ENCODE measurements at regions not wholly inside any gene's neighbourhood (a gene's known extent, or its start where the extent isn't known, plus 50 kb on each side); places are given as distances from the start of the nearest gene placed in this dataset.

DNA sequence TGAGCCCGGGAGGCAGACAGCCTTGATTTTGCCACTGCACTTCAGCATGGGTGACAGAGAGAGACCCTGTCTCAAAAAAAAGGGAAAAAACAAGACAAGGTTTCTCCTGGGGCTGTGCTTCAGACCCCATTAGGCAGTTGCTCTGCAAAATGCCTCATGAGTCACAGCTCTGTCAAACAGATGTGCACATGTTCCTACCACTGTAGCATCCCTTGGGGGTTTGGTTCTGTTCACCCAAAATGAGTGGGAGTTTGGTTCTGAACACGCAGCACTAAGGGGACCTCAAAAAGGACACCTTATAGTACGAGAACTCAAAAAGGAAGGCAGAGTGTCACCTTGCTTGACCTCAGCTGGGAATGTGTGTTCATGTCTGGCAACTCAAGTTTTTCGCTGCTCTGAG lies 134.9 kb downstream of the RPIA start:
- no peak overlapping the region for H3K4me2 ChIP-seq
- no peaks in the 10 kb centered on the region for H3K27me3 Mint-ChIP-seq (ENCODE audit: insufficient read depth, low read depth, poor library complexity)
- DNase-seq (ENCODE audit: low spot score) (no peak), ATAC-seq (no peak)
- no peaks in the 10 kb centered on the region for H3K27me3 ChIP-seq (ENCODE audit: insufficient read depth)
- H3F3A ChIP-seq (replicated peaks; ENCODE audit: low read depth), result no peaks in the 10 kb centered on the region
- H3K79me2 ChIP-seq (replicated peaks; ENCODE audit: insufficient read depth), result no peaks in the 10 kb centered on the region
- H3K36me3 Mint-ChIP-seq (ENCODE audit: low read depth), result no peaks in the 10 kb centered on the region
- H4K20me1 ChIP-seq (replicated peaks; ENCODE audit: insufficient read depth), result no peaks in the 10 kb centered on the region
- H3K4me3 Mint-ChIP-seq, result no peak overlapping the region
- H2AFZ ChIP-seq, result no peak overlapping the region
- H3K9me2 ChIP-seq (ENCODE audit: insufficient read depth), result no peaks in the 10 kb centered on the region
- TF ChIP-seq, protein P1, sequence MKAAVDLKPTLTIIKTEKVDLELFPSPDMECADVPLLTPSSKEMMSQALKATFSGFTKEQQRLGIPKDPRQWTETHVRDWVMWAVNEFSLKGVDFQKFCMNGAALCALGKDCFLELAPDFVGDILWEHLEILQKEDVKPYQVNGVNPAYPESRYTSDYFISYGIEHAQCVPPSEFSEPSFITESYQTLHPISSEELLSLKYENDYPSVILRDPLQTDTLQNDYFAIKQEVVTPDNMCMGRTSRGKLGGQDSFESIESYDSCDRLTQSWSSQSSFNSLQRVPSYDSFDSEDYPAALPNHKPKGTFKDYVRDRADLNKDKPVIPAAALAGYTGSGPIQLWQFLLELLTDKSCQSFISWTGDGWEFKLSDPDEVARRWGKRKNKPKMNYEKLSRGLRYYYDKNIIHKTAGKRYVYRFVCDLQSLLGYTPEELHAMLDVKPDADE (IDR thresholded peaks at IDR 0.05), result no peak
- TF ChIP-seq, protein P2, sequence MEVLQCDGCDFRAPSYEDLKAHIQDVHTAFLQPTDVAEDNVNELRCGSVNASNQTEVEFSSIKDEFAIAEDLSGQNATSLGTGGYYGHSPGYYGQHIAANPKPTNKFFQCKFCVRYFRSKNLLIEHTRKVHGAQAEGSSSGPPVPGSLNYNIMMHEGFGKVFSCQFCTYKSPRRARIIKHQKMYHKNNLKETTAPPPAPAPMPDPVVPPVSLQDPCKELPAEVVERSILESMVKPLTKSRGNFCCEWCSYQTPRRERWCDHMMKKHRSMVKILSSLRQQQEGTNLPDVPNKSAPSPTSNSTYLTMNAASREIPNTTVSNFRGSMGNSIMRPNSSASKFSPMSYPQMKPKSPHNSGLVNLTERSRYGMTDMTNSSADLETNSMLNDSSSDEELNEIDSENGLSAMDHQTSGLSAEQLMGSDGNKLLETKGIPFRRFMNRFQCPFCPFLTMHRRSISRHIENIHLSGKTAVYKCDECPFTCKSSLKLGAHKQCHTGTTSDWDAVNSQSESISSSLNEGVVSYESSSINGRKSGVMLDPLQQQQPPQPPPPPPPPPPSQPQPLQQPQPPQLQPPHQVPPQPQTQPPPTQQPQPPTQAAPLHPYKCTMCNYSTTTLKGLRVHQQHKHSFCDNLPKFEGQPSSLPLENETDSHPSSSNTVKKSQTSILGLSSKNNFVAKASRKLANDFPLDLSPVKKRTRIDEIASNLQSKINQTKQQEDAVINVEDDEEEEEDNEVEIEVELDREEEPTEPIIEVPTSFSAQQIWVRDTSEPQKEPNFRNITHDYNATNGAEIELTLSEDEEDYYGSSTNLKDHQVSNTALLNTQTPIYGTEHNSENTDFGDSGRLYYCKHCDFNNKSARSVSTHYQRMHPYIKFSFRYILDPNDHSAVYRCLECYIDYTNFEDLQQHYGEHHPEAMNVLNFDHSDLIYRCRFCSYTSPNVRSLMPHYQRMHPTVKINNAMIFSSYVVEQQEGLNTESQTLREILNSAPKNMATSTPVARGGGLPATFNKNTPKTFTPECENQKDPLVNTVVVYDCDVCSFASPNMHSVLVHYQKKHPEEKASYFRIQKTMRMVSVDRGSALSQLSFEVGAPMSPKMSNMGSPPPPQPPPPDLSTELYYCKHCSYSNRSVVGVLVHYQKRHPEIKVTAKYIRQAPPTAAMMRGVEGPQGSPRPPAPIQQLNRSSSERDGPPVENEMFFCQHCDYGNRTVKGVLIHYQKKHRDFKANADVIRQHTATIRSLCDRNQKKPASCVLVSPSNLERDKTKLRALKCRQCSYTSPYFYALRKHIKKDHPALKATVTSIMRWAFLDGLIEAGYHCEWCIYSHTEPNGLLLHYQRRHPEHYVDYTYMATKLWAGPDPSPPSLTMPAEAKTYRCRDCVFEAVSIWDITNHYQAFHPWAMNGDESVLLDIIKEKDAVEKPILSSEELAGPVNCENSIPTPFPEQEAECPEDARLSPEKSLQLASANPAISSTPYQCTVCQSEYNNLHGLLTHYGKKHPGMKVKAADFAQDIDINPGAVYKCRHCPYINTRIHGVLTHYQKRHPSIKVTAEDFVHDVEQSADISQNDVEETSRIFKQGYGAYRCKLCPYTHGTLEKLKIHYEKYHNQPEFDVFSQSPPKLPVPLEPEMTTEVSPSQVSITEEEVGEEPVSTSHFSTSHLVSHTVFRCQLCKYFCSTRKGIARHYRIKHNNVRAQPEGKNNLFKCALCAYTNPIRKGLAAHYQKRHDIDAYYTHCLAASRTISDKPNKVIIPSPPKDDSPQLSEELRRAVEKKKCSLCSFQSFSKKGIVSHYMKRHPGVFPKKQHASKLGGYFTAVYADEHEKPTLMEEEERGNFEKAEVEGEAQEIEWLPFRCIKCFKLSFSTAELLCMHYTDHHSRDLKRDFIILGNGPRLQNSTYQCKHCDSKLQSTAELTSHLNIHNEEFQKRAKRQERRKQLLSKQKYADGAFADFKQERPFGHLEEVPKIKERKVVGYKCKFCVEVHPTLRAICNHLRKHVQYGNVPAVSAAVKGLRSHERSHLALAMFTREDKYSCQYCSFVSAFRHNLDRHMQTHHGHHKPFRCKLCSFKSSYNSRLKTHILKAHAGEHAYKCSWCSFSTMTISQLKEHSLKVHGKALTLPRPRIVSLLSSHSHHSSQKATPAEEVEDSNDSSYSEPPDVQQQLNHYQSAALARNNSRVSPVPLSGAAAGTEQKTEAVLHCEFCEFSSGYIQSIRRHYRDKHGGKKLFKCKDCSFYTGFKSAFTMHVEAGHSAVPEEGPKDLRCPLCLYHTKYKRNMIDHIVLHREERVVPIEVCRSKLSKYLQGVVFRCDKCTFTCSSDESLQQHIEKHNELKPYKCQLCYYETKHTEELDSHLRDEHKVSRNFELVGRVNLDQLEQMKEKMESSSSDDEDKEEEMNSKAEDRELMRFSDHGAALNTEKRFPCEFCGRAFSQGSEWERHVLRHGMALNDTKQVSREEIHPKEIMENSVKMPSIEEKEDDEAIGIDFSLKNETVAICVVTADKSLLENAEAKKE (CRISPR knock-in tag; IDR thresholded peaks at IDR 0.05), result no peak
- TF ChIP-seq JUNB (IDR thresholded peaks at IDR 0.05; ENCODE audit: unreplicated experiment) (no peak), STAT1 (IDR thresholded peaks at IDR 0.05; ENCODE audit: unreplicated experiment) (no peak), ZNF331 (CRISPR knock-in tag; IDR thresholded peaks at IDR 0.05; ENCODE audit: low read depth) (no peak), NANOG (IDR thresholded peaks at IDR 0.05; ENCODE audit: borderline replicate concordance) (no peak), POLR2AphosphoS5 (IDR thresholded peaks at IDR 0.05; ENCODE audit: low read depth) (no peak), EZH2 (IDR thresholded peaks at IDR 0.05; ENCODE audit: low read depth, unreplicated experiment) (no peak), CREB1 (CRISPR knock-in tag; IDR thresholded peaks at IDR 0.05; ENCODE audit: low read depth) (no peak), EZH2phosphoT487 (IDR thresholded peaks at IDR 0.05; ENCODE audit: unreplicated experiment) (no peak)
- TF ChIP-seq, protein P3, sequence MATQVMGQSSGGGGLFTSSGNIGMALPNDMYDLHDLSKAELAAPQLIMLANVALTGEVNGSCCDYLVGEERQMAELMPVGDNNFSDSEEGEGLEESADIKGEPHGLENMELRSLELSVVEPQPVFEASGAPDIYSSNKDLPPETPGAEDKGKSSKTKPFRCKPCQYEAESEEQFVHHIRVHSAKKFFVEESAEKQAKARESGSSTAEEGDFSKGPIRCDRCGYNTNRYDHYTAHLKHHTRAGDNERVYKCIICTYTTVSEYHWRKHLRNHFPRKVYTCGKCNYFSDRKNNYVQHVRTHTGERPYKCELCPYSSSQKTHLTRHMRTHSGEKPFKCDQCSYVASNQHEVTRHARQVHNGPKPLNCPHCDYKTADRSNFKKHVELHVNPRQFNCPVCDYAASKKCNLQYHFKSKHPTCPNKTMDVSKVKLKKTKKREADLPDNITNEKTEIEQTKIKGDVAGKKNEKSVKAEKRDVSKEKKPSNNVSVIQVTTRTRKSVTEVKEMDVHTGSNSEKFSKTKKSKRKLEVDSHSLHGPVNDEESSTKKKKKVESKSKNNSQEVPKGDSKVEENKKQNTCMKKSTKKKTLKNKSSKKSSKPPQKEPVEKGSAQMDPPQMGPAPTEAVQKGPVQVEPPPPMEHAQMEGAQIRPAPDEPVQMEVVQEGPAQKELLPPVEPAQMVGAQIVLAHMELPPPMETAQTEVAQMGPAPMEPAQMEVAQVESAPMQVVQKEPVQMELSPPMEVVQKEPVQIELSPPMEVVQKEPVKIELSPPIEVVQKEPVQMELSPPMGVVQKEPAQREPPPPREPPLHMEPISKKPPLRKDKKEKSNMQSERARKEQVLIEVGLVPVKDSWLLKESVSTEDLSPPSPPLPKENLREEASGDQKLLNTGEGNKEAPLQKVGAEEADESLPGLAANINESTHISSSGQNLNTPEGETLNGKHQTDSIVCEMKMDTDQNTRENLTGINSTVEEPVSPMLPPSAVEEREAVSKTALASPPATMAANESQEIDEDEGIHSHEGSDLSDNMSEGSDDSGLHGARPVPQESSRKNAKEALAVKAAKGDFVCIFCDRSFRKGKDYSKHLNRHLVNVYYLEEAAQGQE (IDR thresholded peaks at IDR 0.05; ENCODE audit: unreplicated experiment), result no peak
- TF ChIP-seq, protein P4, sequence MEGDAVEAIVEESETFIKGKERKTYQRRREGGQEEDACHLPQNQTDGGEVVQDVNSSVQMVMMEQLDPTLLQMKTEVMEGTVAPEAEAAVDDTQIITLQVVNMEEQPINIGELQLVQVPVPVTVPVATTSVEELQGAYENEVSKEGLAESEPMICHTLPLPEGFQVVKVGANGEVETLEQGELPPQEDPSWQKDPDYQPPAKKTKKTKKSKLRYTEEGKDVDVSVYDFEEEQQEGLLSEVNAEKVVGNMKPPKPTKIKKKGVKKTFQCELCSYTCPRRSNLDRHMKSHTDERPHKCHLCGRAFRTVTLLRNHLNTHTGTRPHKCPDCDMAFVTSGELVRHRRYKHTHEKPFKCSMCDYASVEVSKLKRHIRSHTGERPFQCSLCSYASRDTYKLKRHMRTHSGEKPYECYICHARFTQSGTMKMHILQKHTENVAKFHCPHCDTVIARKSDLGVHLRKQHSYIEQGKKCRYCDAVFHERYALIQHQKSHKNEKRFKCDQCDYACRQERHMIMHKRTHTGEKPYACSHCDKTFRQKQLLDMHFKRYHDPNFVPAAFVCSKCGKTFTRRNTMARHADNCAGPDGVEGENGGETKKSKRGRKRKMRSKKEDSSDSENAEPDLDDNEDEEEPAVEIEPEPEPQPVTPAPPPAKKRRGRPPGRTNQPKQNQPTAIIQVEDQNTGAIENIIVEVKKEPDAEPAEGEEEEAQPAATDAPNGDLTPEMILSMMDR (conservative IDR thresholded peaks at IDR 0.05; ENCODE audit: low read depth in 2 of 2), result no peak
- H3K36me3 ChIP-seq (ENCODE audit: insufficient read depth), result no peaks in the 10 kb centered on the region
- no peak overlapping the region for H3K27ac Mint-ChIP-seq
- H3K9me3 Mint-ChIP-seq, result peaks cover under 1% of the 10 kb centered on the region; the same call in 2 of the 3 replicates
- H3K4me1 ChIP-seq (ENCODE audit: insufficient read depth), result no peaks in the 10 kb centered on the region
- H3K4me3 ChIP-seq, result no peak overlapping the region
- H3K27ac ChIP-seq (ENCODE audit: low read depth), result no peak overlapping the region
- no peaks in the 10 kb centered on the region for H3K4me1 Mint-ChIP-seq
